GM19324 (cell line): ENCODE measurements at regions not wholly inside any gene's neighbourhood (a gene's known extent, or its start where the extent isn't known, plus 50 kb on each side); places are given as distances from the start of the nearest gene placed in this dataset.

Experiments
- ATAC-seq: cut with Tn5 transposase; IDR thresholded peaks from one replicate; pipeline ENCODE4 v1.9.1; 2021; ENCODE audit warnings: mild to moderate bottlenecking, moderate library complexity; ENCODE audit not compliant: unreplicated experiment, low FRiP score

- no peak for ATAC-seq
These were observed 137.1 kb upstream of the FSTL4 start for GRCh38 chr5:133749331-133749985.

DNA sequence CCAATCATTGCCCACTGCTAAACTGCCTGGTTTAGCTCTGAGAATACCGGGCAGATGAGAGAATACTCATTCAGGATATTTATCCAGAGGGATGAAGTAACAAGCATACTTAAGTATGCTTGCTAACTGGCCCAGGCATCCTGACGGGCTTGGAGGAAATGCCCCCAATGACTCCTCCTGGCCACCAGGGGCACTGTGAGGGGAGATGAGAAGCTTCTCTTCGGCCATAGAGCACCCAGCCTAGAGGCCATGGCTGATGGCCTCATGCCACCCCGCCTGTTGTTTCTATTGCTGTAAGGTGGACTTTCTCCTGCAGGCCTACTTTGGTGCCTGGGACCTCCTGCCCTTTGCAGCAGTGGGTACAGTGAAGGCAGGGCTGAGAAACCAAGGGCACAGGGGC is 134.5 kb upstream of the FSTL4 start:
- ATAC-seq, result no peak

GRCh38 chr5:133744960-133745308 is 132.6 kb upstream of the FSTL4 start:
- ATAC-seq, result no peak

- ATAC-seq, result no peak
These were observed 132.0 kb upstream of the FSTL4 start for GRCh38 chr5:133744051-133744959.

GRCh38 chr5:133742431-133742988 is 130.2 kb upstream of the FSTL4 start:
- no peak for ATAC-seq

GRCh38 chr5:133741818-133742355 is 129.5 kb upstream of the FSTL4 start:
- ATAC-seq, result no peak

GRCh38 chr5:133741396-133741795 is 129.1 kb upstream of the FSTL4 start:
- ATAC-seq, result no peak

GRCh38 chr5:133739181-133739780 is 126.9 kb upstream of the FSTL4 start:
- no peak for ATAC-seq

- ATAC-seq, result no peak
These were observed 125.9 kb upstream of the FSTL4 start for GRCh38 chr5:133738271-133738670.

- ATAC-seq, result no peak
These were observed 124.2 kb upstream of the FSTL4 start for GRCh38 chr5:133736512-133736911.

DNA sequence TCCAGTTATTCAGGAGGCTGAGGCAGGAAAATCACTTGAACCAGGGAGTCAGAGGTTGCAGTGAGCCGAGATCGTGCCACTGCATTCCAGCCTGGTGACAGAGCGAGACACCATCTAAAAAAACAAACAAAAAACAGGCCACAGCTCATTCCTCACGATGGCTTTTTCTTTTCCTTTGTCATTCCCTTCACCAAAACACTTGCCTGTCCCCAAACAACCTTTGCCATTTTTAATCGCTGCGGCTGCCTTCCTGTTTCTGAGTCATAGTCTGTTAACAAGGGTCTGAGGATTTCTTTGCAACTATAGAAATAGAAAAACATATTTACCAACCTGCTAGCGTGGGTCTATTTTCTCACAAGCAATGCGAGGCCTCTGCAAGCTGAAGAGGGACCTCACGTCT is 123.0 kb upstream of the FSTL4 start:
- ATAC-seq, result no peak

GRCh38 chr5:133734916-133735315 is 122.6 kb upstream of the FSTL4 start:
- ATAC-seq, result no peak

DNA sequence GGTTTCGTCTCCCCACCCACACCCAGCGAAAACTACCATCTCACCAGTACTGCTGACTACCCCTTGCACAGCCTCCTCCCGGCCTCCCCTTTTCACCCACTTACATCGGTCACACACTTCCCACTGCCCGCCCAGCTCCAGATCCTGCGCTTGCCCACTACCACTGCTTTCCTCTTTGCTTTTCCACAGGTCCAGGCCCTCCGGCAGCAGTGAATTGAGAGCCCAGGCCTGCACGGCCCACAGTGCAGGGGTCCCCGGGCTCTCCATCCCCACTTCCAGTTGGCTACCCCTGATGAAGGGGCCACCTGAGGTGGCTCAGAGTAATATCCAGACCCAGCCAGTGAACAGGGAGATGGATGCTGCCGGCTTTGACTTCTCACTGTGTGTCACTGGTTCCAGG is 120.2 kb upstream of the FSTL4 start:
- ATAC-seq, result no peak

GRCh38 chr5:133731951-133732350 is 119.6 kb upstream of the FSTL4 start:
- no peak for ATAC-seq

- no peak for ATAC-seq
These were observed 118.5 kb upstream of the FSTL4 start for GRCh38 chr5:133730866-133731265.

GRCh38 chr5:133730346-133730745 is 118.0 kb upstream of the FSTL4 start:
- ATAC-seq, result no peak

GRCh38 chr5:133729800-133730199 is 117.5 kb upstream of the FSTL4 start:
- no peak for ATAC-seq

DNA sequence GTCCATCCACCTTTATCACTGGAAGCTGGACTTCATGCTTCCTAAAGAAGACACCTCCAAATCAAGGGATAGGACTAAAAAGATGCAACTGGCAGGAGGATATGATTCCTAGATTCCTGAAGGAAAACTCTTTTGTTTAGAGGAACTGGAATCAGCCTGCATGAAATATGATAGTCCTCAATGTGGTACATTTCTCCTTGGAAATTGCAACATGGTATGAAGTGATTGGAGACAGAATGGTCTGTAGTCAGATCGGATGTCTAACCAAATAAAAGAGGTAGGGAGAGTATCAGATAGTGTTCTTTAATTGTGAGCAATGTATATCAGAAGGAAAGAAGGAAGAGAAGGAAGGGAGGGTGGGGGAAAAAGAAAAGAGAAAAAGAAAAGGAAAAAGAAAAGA is 116.1 kb upstream of the FSTL4 start:
- no peak for ATAC-seq

DNA sequence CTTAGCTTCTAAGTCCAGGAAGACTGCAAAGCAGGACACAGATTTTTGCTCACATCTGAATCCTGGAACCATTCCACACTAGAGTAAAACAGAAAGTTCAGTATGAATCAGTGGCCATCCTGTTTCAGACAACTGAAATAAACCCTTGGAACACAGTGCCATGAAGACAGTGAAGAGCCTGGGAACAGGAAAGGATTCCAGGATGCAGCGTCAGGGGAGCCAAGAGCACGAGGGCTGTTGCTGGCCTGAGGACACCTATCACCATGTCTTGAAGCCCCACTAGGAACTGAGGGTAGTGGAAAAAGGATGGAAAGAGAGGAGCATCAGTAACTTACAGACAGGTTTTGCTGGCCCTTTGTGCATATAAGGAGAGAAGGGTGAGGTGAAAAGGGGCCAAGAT is 115.3 kb upstream of the FSTL4 start:
- ATAC-seq, result no peak

- no peak for ATAC-seq
These were observed 111.5 kb upstream of the FSTL4 start for GRCh38 chr5:133723651-133724366.
